Cardiac muscle cell (in vitro differentiated cells and primary cell): ENCODE measurements at regions not wholly inside any gene's neighbourhood (a gene's known extent, or its start where the extent isn't known, plus 50 kb on each side); places are given as distances from the start of the nearest gene placed in this dataset.
"Not testable (repeated sequence)": the region's sequence is repeated elsewhere in the genome, so short reads cannot be mapped to it uniquely, and the experiment has no call there.

Experiments
- DNase-seq, 2 donors: peaks; one replicate each; pipeline versions ENCODE4 v3.0.0 to v3.0.0-alpha.2; 2010 to 2017; ENCODE audit warnings: low read depth in 1 of 2, low spot score in 1 of 2
- H3K27ac ChIP-seq: fragments of 200-600 bp; sonication (generic); 2 replicates; pipeline ENCODE4 v1.5.1; 2016
- H3K27me3 ChIP-seq: fragments of 200-600 bp; sonication (generic); 2 replicates; pipeline ENCODE4 v1.6.0; 2016; ENCODE audit warnings: control low read depth
- H3K36me3 ChIP-seq: fragments of 200-600 bp; sonication (generic); 2 replicates; pipeline ENCODE4 v1.5.1; 2016; ENCODE audit warnings: control low read depth
- H3K4me1 ChIP-seq: fragments of 200-600 bp; sonication (generic); 2 replicates; pipeline ENCODE4 v1.8.1; 2017; ENCODE audit warnings: low read depth, mild to moderate bottlenecking, mixed run types
- H3K4me3 ChIP-seq: fragments of 200-600 bp; sonication (generic); 2 replicates; pipeline ENCODE4 v1.5.1; 2016; ENCODE audit warnings: mild to moderate bottlenecking
- H3K9me3 ChIP-seq: fragments of 200-600 bp; sonication (generic); 2 replicates; pipeline ENCODE4 v1.5.1; 2017; ENCODE audit warnings: low read depth, mild to moderate bottlenecking, control low read depth
- CTCF ChIP-seq: IDR thresholded peaks from 2 replicates; pipeline ENCODE4 v1.5.1; 2012; ENCODE audit warnings: low read depth, mild to moderate bottlenecking, low read length

DNA sequence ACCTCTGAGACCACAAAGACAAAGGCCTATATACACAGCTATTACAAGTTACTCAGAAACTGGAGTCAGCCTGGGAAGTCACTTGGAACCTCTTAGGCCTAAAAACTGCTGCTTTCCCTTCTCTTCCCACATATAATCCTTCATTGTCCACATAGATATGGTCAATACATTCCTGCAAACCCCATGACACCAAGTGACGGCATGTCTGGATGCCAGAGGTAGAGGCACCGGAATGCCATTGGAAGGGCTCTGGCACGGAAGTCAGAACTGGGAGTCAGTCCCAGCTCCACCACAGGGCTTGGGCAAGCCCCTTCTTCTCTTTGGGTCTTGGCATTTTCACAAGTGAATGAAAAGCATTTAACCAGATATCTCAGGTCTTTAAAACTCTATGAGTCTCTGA, 204.7 kb downstream of the MATN1 start:
- Histone ChIP-seq H3K9me3 (no peaks in the 10 kb centered on the region), H3K4me1 (no peaks in the 10 kb centered on the region), H3K27ac (no peak overlapping the region), H3K36me3 (no peaks in the 10 kb centered on the region), H3K27me3 (no peaks in the 10 kb centered on the region), H3K4me3 (no peak overlapping the region)
- DNase-seq: no peak
- TF ChIP-seq CTCF: no peak

DNA sequence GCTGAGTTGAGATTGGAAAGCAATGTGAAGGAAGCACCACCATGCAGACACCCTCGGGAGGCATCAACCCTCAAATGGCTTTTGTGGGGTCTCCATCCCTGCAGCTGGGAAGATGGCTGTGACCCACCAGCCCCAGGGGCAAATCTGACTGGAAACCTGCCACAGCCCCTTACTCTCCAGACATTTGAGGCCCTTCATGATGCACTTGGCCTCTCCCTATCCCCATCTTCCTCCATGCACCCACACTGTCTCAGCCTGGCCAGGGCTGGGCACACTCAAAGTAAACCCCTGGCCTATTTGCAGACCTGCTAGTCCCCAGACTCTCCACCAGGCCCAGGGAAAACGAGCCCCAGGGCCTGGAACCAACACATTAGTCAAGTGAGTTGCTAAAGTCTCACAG, 205.2 kb downstream of the MATN1 start:
- Histone ChIP-seq H3K27me3 (no peaks in the 10 kb centered on the region), H3K36me3 (no peaks in the 10 kb centered on the region), H3K9me3 (no peaks in the 10 kb centered on the region), H3K27ac (no peak overlapping the region), H3K4me3 (no peak overlapping the region), H3K4me1 (no peaks in the 10 kb centered on the region)
- no peak for TF ChIP-seq CTCF
- DNase-seq: no peak

- H3K27me3 ChIP-seq, H3K9me3 ChIP-seq, DNase-seq, H3K4me1 ChIP-seq, H3K4me3 ChIP-seq, H3K36me3 ChIP-seq, H3K27ac ChIP-seq: not testable (repeated sequence)
These were observed 205.7 kb downstream of the MATN1 start for GRCh38 chr1:30517666-30518065.

DNA sequence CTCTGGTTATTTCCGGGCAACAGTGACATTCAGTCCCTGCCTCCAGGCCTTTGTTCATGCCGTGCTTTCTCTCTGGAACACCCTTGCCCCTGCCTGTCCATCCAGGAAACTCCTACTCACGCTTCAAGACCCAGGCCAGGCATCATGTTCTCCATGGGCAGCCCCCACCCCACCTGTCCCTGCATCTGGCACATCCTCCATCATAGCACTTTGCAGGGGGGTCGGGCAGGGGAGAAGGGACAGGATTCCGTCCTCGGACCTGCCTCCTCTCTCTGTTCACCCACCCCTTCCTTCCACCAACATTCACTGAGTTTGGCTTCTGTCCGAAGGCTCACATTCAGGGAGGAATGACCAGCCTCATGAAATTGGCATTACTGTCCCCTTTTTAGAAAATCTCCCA, 206.1 kb downstream of the MATN1 start:
- H3K27ac ChIP-seq, H3K9me3 ChIP-seq, H3K4me1 ChIP-seq, DNase-seq, H3K4me3 ChIP-seq, H3K27me3 ChIP-seq, H3K36me3 ChIP-seq: not testable (repeated sequence)

GRCh38 chr1:30516485-30516858, 206.9 kb downstream of the MATN1 start:
- Histone ChIP-seq H3K4me1 (no peaks in the 10 kb centered on the region), H3K9me3 (no peaks in the 10 kb centered on the region), H3K36me3 (no peaks in the 10 kb centered on the region), H3K4me3 (no peak overlapping the region), H3K27ac (no peak overlapping the region), H3K27me3 (no peaks in the 10 kb centered on the region)
- no peak for DNase-seq
- no peak for TF ChIP-seq CTCF

DNA sequence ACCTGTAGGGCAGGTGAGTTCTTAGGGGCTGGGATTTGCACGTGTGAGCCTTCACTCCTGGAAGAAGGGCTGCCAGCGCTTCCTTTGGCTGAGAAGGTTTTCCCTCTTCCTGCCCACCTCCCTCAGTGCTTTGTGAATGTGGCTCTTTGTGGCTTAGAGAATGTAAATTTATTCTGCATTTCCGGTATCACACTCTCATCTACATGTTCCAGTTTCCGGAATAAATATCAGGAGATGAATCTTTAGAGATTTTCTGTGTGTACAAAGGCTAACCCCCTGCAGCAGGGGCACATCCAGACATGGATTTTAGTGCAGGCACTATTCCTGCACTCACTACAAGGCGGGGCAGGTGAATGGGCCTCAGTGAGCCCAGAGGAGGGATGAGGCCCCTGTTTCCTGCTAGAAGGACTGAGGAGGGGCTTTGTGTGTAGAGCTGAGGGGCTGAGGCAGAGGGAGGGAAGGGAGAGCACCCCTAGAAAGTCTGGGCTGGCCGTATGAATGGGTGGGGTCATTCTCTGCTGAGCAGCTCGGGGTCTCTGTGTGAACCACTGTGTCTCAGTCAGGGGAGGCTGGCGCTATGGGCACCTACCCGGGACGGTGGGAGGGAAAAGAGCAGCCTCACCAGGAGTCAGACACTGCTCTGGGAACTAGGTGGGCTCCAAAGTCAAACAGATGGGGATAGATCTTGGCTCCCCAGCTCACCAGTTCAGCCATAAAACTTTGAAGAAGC, 207.5 kb downstream of the MATN1 start:
- H3K4me3 ChIP-seq: no peak overlapping the region
- H3K4me1 ChIP-seq: no peaks in the 10 kb centered on the region
- no peaks in the 10 kb centered on the region for H3K9me3 ChIP-seq
- H3K27me3 ChIP-seq: no peaks in the 10 kb centered on the region
- no peak for TF ChIP-seq CTCF
- DNase-seq: no peak
- no peak overlapping the region for H3K27ac ChIP-seq
- H3K36me3 ChIP-seq: no peaks in the 10 kb centered on the region

DNA sequence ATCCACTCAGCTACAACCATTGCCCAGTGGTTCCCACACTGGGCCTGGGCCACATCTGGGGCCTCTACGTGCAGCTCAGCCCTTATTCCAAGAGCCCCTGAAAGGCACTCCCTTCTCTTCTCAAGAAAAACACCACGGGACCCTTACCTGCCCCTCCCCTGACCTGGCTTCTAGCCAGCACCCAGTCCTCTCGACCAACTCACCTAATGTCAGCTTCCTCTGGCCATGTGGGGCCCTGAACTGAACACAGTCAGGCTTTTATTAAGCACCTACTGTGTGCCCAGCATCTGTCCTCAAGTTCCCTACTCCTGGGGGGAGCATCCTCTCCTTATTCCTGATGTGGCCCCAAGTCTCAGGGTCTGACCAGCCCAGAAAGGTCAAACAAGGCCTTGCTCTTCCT, 208.4 kb downstream of the MATN1 start:
- DNase-seq: no peak

More for the DNA sequence above, 208.4 kb downstream of the MATN1 start:
- Histone ChIP-seq H3K4me3 (no peak overlapping the region), H3K9me3 (no peaks in the 10 kb centered on the region), H3K27me3 (no peaks in the 10 kb centered on the region), H3K36me3 (no peaks in the 10 kb centered on the region), H3K4me1 (no peaks in the 10 kb centered on the region), H3K27ac (no peak overlapping the region)
- TF ChIP-seq CTCF: no peak
